GM21390 (cell line): ENCODE measurements at regions not wholly inside any gene's neighbourhood (a gene's known extent, or its start where the extent isn't known, plus 50 kb on each side); places are given as distances from the start of the nearest gene placed in this dataset.

Experiments used
- ATAC-seq: cut with Tn5 transposase; IDR thresholded peaks from one replicate; pipeline ENCODE4 v1.9.1; 2021; ENCODE audit not compliant: unreplicated experiment

DNA sequence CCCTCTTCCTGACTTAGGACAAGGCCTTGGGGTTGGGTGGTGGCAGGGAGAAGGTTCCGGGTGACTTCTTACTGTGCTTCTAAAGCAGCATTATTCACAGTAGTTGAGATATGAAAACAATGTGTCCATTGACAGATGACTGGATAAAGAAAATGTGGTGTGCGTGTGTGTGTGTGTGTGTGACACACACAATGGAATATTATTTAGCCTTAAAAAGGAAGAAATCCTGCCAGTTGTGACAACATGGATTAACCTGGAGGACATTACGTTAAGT, 128.1 kb upstream of the RASGRP1 start:
- ATAC-seq = no peak

DNA sequence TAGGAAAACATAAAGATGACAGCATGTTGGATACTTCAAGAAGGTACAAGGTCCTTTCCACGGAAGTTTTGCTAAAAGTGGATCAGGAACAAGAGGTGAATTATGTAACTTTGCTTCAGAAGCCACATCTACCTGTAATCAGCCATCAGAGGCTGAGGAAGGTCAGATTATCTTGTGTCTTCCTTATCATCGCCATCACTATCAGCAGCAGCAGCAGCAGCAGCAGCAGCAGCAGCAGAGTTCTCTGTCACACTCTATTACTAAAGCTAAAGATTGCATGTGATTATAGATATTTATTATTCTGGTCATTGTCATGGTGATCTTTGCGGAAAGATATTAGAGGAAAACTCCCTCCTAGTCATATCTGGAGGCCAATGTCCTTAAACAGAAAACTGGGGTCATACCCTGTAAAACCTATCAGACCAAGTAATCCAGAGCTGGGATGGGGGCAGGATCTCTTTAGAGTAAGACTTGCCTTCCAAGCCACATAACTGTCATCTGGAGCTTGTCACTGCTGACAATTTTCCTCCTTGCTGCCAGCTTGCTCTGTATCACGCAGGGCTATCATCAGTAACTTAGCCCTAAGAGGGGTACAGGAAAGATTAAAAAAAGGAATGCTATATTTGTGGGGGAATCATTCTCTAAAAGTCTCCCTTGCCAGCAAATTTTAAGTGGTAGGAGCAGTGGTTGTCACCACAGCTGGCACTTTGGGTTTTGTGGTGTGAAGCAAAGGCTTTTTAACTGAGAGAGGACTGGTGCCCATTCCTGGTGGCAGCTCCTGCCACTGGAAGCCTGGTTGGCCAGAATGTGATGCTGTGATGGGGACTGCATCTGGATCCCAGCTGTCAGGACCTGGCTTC, 130.9 kb upstream of the RASGRP1 start:
- ATAC-seq = no peak

DNA sequence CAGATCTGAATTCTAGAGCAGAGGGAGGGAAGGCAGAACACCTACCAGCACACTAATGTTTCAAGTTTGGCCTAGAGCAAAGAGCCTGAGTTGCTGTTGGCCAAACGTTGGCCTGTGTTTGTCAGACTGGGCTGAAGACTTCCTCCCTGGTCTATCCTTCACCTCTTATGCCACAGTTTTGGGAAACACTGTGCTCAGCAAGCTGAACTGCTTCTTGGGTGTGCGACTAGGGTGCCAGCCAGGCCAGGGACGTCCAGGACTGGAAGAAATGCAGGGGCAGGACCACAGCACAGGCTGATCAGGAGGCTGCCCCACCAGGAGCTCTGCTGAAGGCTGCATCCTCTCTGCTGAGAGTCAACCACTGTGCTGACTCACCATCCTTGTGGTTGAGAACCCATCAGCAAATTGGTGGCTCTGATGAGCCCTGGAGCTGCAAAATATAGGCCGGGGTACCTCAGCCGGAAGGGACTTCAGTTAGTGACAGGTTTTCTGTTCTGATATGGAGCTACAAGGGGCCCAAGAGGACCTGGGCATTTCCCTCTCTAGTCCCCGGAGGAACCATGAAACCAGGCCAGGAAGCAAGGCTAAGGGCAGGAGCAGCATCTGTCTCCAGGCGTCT, 131.6 kb upstream of the RASGRP1 start:
- ATAC-seq = peak; percentile 61

DNA sequence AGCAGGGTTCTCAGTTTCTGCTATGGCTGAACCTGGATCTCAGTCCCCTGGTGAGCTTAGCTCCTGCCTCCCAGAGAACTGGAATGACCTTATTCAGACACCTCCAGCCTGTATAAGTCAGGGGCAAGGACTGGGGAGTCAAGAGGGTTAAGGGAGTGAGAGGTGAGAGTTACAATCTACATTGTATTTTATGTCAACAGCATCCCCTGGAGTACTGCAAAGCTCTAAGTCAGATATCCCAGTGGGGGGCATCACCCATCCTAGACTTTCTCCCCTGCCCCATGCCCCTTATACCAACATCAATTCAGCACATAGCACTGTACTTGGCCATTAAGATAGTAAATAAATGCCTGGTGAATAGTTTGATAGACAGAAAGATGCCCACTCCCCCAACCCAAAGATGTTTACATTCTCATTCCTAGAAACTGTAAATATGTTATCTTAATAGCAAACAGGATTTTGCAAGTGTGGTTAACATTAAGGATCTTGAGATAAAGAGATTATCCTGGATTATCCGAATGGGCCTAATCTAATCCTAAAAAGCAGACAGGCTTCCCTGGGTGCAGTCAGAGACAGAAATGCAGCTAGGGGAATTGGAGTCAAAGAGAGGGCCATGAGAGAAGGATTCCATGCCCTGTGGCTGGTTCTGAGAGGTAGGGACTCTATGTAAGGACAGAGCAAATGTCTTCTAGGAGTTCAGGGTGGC, 132.3 kb upstream of the RASGRP1 start:
- no peak for ATAC-seq

DNA sequence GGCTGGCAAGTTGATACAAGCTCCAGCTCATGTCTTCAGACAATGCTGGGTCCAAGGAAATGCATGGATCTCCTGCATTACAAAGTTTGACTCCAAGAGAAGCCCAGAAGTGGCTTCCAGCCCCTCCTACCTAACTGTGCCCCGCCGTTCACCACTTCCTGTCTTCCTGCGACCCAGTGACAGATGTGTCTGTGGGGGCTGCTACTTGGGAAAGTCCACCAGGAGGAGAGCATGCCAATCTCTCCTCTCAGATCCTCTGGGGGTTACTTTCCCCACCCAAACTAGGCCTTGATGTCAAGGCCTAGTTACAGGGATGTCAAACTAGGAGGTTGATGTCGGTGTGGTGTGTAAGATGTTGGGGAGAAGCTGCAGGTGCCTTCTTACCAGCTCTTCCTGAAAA, 133.6 kb upstream of the RASGRP1 start:
- ATAC-seq = no peak

DNA sequence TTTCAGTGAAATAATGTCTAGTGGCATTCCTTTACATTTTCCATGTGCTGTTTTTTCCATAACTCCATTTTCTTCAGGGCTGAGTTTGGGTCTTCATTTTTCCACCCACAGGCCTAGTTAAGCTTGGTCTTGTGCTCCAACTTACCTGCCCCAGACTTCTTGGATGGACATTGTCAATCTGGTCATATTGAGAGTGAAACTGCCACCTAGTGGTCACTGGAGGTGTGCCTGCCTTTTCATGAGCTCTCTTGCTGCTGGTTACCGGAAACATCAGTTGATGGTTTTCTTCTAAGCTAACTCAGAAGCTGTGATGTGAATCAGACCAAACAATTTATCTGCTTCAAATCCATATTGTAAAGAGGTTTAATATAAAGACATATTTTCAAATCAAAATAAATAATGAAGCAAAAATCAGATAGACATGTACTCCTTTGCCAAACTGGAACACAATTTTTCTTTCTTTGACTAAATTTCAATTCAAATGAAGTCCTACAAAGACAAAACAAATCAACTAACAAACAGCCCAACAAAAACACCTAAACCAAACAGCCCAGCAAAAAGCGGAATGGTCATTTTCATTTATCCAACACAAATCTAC, 135.1 kb upstream of the RASGRP1 start:
- peak; percentile 68 for ATAC-seq

DNA sequence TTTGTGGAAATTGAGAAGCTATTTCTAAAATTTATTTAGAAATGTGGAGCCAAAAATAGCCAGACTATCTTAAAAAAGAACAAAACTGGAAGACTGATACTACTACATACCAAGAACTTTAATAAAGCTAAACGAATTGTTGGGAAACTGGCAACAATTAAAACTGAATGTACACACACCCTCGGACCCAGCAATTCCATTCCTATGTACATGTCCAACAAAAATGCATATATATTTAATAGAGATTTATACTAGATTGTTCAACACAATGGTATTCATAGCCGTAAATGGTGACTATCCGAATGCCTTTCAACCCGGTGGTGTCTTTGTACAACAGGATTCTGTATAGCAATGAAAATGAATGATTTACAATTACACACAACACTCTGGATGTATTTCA, 136.5 kb upstream of the RASGRP1 start:
- no peak for ATAC-seq

DNA sequence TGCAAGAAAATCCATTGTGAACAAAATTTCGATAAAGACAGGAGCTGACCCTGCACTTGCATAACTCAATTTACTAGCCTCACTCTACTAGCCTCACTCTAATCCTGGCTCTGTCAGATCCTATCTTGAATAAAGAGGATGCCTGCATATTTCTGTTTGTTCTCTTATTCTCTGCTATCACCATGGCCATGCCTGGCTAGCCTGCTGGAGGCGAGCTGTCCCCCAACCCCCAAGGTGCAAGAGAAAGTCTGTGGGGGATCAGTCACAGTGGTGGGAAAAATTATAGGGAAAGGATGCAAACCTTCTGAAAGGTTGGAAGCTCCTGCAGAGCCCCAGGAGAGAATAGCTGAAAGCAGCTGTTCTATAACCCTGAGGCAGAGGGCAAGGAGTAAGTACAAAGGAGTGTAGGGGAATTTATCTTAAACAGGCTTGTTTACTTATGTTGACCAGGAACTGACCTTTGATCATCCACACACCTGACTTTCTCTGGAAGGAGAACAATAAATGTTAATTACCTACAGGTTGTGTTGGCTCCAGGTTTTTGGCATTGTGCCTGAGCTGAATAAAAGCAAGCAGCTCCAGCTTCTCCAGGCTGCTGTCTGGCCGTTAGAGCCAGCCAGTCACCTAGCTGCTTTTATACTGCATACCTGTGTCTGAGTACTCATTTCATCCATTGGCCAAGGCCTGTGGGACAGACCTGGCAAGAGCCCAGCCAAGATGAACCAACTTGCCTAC, 137.7 kb upstream of the RASGRP1 start:
- ATAC-seq = no peak

DNA sequence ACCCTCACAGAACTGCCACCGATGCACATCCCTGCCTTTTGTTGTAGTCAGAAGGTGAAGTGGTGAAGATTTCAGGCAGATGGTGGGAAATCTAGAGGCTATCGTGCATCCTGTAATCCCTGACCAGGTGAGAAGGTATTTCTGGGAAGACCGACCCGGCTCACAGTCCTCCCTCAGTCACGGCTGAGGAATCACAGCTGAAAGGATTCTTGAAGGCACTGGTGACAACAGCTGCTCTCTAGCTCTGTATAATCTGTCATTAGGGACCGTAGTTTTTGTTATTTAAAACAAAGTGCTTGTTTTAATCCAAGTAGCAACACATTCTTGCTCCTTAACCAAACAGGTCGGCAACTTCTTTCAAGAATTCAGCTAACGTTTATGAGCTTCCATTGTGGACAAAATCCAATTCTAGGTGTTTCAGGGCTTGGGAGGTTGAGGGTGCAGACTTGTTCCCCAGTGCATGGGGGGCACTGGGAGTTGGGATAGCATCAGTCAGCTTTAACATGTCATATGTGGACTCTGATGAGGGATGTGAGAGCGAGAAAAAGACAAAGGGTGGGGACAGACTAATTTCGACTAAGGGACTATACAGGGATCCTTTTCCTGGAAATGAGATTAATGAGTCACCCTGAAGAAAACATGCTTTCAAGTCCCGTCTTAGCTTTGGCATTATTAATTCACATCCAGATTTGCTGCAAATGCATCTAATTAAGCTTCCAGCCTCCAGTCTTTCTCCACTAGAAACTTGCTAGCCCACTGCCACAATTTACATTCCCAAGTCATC, 141.0 kb upstream of the RASGRP1 start:
- ATAC-seq = no peak

DNA sequence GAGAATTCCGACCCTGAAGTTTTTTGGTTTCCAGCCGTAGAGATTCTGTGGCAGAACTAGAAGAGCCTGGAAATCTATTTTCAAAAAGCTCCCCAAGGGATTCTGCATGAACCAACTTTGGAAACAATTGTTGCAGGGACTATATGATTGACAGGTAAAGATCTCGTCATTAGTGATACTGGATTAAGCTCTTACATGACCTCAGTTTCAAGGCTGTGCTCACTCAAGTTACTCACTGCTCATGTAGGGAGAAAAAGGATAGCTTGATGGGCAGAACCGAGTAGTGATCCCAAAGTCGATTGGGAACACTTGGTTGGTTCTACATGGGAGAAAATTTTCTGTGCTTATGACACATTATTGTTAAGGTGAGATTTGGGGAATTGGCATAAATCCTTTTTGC, 142.3 kb upstream of the RASGRP1 start:
- ATAC-seq = no peak

DNA sequence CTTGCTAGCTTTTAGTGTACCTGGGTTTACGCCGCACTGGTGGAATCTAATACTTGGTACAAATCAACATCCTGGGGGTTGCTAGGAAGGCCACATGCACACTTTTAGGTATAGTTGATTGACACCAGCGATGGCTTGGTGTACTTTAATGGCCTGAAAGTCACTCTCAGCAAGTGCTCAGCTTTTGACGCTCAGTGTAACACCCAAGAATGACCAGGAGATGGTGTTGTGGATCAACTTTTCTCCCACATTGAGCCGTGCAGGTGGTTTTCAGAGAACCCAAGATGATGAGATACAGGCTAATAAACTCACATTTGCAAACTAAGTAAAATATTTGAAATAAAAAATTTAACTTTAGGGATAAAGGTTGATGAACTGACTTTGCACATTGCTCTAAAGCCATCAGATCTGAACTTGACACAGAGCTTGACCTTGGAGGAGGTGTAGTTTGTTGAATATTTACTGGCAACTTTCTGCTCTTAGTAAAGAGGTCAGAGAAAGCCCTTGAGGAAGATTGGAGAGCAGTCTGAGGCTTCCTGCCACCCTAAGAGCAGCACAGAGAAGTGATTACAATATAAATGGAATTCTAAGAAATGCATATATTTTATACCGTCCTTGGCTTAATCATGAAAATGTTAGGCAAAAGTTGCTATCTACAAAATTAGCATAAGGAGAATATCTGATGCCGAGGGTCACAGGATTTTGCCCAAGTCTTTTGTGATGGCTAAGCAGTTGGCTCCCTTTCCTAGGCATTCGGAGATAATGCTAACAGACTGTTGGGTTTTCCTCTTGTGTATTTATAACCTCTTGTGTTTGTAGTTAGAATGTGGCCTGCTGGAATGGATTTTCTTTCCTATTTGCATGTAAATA, 143.4 kb upstream of the RASGRP1 start:
- ATAC-seq = peak; percentile 70

DNA sequence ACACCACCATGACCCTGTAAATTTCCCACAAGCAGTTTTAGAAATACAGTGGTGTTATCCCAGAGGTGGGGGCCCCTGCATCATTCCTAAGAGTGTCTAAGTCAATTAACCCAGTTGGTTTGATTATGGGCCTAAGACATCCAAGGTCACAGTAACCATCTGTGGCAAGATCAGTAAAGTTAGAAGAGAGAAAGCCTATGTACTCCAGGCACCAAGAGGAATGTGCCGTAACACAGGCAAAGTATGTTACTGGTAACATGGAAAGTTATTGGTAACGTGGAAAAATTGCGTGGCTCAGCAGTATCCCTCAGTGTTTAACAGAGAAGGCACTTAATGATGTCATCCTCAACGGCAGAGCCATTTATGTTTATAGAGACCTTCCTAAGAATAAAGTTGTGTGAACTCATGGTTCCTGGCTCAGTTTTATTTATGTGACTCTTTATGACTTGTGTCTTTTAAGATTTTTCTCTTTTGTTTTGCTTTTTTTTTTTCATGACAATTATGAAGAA, 144.1 kb upstream of the RASGRP1 start:
- no peak for ATAC-seq

DNA sequence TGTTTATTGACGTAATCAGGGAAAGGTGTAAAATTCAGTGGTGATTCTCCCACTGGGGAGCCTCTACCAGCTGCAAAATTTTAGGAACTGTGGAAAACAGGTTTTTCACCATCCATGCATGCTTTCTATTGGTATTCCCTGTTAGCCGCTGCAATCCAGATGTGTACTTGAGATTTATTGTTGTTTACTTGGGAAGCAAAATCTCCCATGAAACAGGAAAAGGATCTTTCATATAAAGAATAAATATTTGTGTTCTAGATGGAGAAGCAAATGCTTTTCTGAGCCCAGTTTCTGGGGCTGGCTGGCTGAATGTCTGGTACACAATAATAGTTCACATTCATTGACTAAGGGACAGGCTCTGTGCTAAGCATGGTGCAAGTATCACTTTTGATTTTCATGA, 144.6 kb upstream of the RASGRP1 start:
- ATAC-seq = no peak

DNA sequence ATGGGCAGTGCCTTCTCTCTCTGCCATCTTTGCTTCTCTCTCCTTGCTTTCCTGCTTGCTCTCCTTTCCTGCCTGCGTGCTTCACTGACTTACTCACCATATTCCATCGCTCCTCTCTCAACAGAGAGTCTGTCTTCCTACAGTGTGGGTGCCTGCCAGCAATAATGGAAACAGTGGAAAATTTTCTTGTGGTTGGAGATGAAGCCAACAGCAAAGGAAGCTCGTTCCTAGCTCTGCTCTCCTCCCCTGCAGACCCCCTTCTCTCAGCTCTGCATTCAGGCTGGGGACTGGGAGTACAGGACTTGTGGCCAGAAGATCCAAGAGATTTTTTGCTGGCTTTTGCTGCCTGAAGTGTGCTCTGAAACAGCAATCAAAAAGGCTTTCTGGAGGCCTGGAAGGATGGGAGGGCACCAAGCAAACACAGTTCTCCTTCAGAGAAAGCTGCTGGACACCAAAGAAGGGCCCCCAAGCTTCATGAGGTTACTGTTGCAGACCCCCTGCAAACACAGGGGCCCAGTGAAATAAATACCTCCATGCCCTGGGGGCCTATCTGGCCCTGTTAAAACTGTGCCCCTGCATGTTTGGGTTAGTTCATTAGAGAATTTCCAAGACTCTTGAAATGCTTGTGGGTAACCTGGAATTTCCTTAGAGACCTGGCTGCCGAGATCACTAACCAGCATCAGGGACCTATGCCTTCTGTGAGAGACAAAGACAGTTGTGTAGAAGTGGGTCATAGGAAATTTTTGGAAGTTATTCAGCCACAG, 149.9 kb upstream of the RASGRP1 start:
- ATAC-seq = no peak

DNA sequence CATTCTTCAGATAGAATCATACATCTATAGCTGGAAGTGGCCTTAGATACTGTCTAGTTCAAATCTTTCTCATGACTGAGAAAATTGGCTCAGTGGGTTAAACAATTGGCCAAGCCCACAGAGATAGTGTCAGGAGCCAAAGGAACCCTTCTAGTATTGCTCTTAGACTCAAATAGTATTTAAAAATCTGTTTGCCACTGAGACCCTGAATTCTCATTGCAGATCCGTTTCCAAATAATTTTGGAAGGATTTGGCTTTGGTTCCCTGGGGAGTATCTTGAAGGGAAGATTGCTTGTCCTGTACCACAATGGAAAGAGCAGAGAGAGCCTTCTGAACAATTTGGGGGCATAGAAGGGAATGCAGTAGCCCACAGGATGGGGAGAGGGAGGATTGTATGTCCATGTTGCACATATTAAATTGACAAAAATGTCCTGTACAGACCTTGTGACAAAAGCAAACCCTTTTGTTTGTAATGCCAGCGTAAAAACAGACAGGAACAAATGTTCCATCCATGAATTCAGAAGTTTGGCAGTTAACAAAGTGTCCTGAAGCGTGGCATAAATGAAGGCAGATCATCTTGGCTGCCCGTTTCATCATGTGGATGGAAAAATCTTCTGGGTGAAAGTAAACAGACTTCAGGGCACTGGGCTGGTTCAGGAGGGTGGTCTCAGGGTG, 156.4 kb upstream of the RASGRP1 start:
- no peak for ATAC-seq

DNA sequence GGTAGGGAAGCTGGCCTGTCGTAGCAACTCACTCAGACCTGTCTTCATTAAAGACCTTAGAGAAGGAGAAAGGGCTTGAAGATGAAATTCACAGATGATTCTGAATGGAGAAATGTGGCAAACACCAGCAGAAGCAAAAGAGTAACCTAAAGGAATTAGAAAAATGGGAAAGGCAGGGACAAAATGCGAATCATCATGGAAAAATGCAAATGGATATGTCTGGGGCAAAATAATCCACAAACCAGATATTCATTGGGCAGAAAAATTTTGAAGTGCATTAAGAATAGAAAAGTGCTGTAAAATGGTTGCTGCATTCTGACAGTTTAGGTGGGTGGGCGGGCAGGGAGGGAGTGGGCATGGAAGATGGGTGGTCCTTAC, 156.9 kb upstream of the RASGRP1 start:
- no peak for ATAC-seq

DNA sequence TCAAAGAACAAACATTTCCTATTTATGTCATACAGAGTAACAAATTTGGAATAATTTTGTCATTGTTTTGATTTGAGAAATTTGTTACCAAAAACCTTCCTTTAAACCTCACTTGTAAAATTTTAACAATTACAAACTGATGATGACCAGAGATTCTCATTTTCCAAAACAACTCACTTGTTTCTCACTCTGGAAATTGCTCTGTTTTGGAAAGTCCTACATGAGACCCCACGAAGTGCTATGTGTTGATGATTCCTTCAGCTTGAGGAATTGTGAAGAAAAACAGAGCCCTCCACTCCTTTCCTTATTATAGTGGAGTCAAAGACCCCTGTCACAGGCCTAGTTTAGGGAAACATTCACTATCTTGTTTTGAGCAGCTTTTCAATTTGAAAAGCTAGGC, 157.6 kb upstream of the RASGRP1 start:
- ATAC-seq = no peak

DNA sequence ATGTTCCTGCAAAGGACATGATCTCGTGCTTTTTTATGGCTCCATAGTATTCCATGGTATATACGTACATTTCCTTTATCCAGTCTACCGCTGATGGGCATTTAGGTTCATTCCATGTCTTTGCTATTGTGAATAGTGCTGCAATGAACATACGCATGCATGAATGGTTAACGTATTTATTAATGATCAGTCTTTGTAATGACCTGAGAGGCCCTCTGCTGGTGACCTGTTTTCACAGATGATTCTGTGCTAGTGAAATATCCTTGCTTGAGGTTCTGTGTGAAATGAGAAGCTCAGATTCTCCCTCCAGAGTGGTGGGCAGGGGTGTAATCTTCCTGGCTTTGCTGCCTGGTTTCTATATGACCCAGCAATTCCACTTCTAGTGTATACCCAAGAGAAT, 160.2 kb upstream of the RASGRP1 start:
- ATAC-seq = no peak
